K562 (cell line): ENCODE measurements at regions not wholly inside any gene's neighbourhood (a gene's known extent, or its start where the extent isn't known, plus 50 kb on each side); places are given as distances from the start of the nearest gene placed in this dataset.

Experiments used
- ATAC-seq: fragments of 200-7000 bp; cut with Tn5 transposase; 3 replicates; pipeline ENCODE4 v1.9.1; 2020; ENCODE audit warnings: moderate library complexity
- BruUV-seq: library from RNA; stranded (reverse); fragments of 400-500 nt; replicated peaks from 2 replicates; lab custom pipeline; 2021; lab: Mats Ljungman, UMichigan
- CTCF ChIA-PET: fragments of 300-600 bp; formaldehyde crosslinking; extraction: SDS; loops from one replicate; lab custom pipeline; 2021; ENCODE audit warnings: low intra/inter-chr PET ratio; lab: Yijun Ruan, JAX
- POLR2A ChIA-PET: fragments of 300-600, 350-650 bp; sonication (Branson Sonifier 250); formaldehyde crosslinking; extraction: SDS; loops from one replicate; lab custom pipeline; 2021; ENCODE audit warnings: antibody characterized with exemption, inconsistent platforms; lab: Yijun Ruan, JAX
- DNase-seq, 4 experiments: peaks; one replicate each; pipeline versions ENCODE4 v3.0.0 to v3.0.0-alpha.2; 2011 to 2018; ENCODE audit warnings: low spot score in 3 of 4, mixed read lengths in 3 of 4; ENCODE audit errors: extremely low read depth in 1 of 4
- FAIRE-seq: peaks from 2 replicates; lab custom pipeline; 2011; peaks lifted over from hg19 to GRCh38; lab: Jason Lieb, UNC
- H2AFZ ChIP-seq: 2 replicates; pipeline ENCODE4 v1.6.0; 2011; ENCODE audit warnings: low read depth, low read length, control low read depth, inconsistent platforms
- H3K27ac ChIP-seq: fragments of 200-600 bp; 3 replicates; pipeline ENCODE4 v1.8.0; 2011; ENCODE audit warnings: low read depth, mild to moderate bottlenecking, control low read depth, inconsistent platforms, low read length, moderate library complexity, mixed read lengths; ENCODE audit errors: extremely low read depth
- H3K27me3 ChIP-seq, 2 experiments: fragments of 300-600 bp in 1 of 2; 2 replicates in 1 of 2; 3 replicates in 1 of 2; pipeline versions ENCODE4 v1.6.0 to v1.8.0; 2011; ENCODE audit warnings: inconsistent platforms in 2 of 2, low read length in 2 of 2, mild to moderate bottlenecking in 1 of 2, mixed read lengths in 1 of 2, moderate library complexity in 1 of 2; ENCODE audit not compliant: control insufficient read depth in 2 of 2, insufficient read depth in 2 of 2
- H3K36me3 ChIP-seq: fragments of 300-600 bp; 3 replicates; pipeline ENCODE4 v1.8.0; 2011; ENCODE audit warnings: mild to moderate bottlenecking, low read length, inconsistent platforms; ENCODE audit not compliant: control insufficient read depth, insufficient read depth
- H3K4me1 ChIP-seq, 2 experiments: fragments of 200-600 bp in 1 of 2; replicated peaks in 1 of 2; 2 replicates in 1 of 2; 3 replicates in 1 of 2; pipeline versions ENCODE4 v1.5.1 to v1.8.0; 2011; ENCODE audit warnings: inconsistent platforms in 2 of 2, low read length in 2 of 2, mild to moderate bottlenecking in 1 of 2, mixed read lengths in 1 of 2, moderate library complexity in 1 of 2; ENCODE audit not compliant: control insufficient read depth in 2 of 2, insufficient read depth in 2 of 2
- H3K4me2 ChIP-seq: 2 replicates; pipeline ENCODE4 v1.6.1; 2011; ENCODE audit warnings: low read length, control low read depth, inconsistent platforms, mixed read lengths; ENCODE audit not compliant: insufficient read depth
- H3K4me3 ChIP-seq: fragments of 200-600 bp; sonication (generic), shearing (Covaris generic); 2 replicates; pipeline ENCODE4 v1.5.1; 2016; ENCODE audit warnings: control low read depth, inconsistent platforms
- H3K79me2 ChIP-seq: fragments of 200-600 bp; 3 replicates; pipeline ENCODE4 v1.8.0; 2011; ENCODE audit warnings: low read length, inconsistent platforms; ENCODE audit not compliant: control insufficient read depth, insufficient read depth
- H3K9ac ChIP-seq, 2 experiments: 2 replicates each; pipeline versions ENCODE4 v1.6.0 to v1.6.1; 2011; ENCODE audit warnings: low read depth in 2 of 2, low read length in 2 of 2, control low read depth in 1 of 2, inconsistent platforms in 1 of 2, mild to moderate bottlenecking in 1 of 2, mixed read lengths in 1 of 2; ENCODE audit not compliant: insufficient read depth in 1 of 2
- H3K9me1 ChIP-seq: one replicate; pipeline ENCODE4 v1.6.0; 2011; ENCODE audit warnings: inconsistent platforms, mild to moderate bottlenecking, low read length, moderate library complexity; ENCODE audit not compliant: control insufficient read depth, insufficient read depth
- H3K9me3 ChIP-seq: replicated peaks from 2 replicates; pipeline ENCODE4 v1.5.1; 2011; ENCODE audit warnings: low read depth, low read length, inconsistent platforms; ENCODE audit not compliant: control insufficient read depth, insufficient read depth
- H4K20me1 ChIP-seq: replicated peaks from 2 replicates; pipeline ENCODE4 v1.6.1; 2011; ENCODE audit warnings: low read length, inconsistent platforms, mixed read lengths; ENCODE audit not compliant: control insufficient read depth, insufficient read depth
- CAMTA2 ChIP-seq: fragments of 250-450 bp; sonication (Bioruptor Pico); conservative IDR thresholded peaks from 2 replicates; pipeline ENCODE4 v1.5.1; 2022
- E4F1 ChIP-seq: fragments of 250-450 bp; sonication (Bioruptor Pico); IDR thresholded peaks from 2 replicates; pipeline ENCODE4 v1.5.0; 2021; ENCODE audit warnings: mild to moderate bottlenecking, borderline replicate concordance
- GTF2B ChIP-seq: IDR thresholded peaks from 2 replicates; pipeline ENCODE4 v1.6.1; 2011; ENCODE audit not compliant: insufficient read length; ENCODE audit errors: extremely low read depth
- HDAC3 ChIP-seq: fragments of 450-650 bp; IDR thresholded peaks from 2 replicates; pipeline ENCODE4 v1.6.1; 2018; ENCODE audit warnings: borderline replicate concordance, mild to moderate bottlenecking, moderate library complexity; ENCODE audit not compliant: partially characterized antibody
- KDM2B ChIP-seq: fragments of 250-450 bp; sonication (Bioruptor Pico); IDR thresholded peaks from 2 replicates; pipeline ENCODE4 v1.8.0; 2021; ENCODE audit warnings: mild to moderate bottlenecking, moderate library complexity
- LCOR ChIP-seq: sonication (generic); formaldehyde crosslinking; IDR thresholded peaks from 2 replicates; pipeline ENCODE4 v1.8.0; 2022; ENCODE audit warnings: mild to moderate bottlenecking, missing genetic modification reagents
- POLR3A ChIP-seq: IDR thresholded peaks from 2 replicates; pipeline ENCODE4 v1.6.1; 2011; ENCODE audit warnings: borderline replicate concordance, mild to moderate bottlenecking, moderate library complexity; ENCODE audit not compliant: insufficient read length, insufficient read depth; ENCODE audit errors: extremely low read depth
- TCFL5 ChIP-seq: fragments of 250-450 bp; sonication (Bioruptor Pico); conservative IDR thresholded peaks from 2 replicates; pipeline ENCODE4 v1.6.1; 2021; ENCODE audit warnings: mild to moderate bottlenecking, moderate library complexity, matching md5 sums
- ZNF696 ChIP-seq: fragments of 250-450 bp; sonication (Bioruptor Pico); conservative IDR thresholded peaks from 2 replicates; pipeline ENCODE4 v1.4.0; 2020; ENCODE audit warnings: mild to moderate bottlenecking, moderate library complexity
- WGBS: fragments of 100-300 bp; shearing (Covaris generic); methylation state at CpG from one replicate; pipeline ENCODE4 v1.1.6; 2016; ENCODE audit warnings: low coverage, mixed read lengths; ENCODE audit not compliant: insufficient coverage; ENCODE audit errors: missing lambda C conversion rate; 5-methylcytosine and 5-hydroxymethylcytosine counted together
- in situ Hi-C: fragments of 300-500 bp; cut with MboI; formaldehyde crosslinking; loops from 4 replicates; pipeline ENCODE4 v1.15.0; 2018; ENCODE audit warnings: inconsistent platforms, mixed read lengths
- intact Hi-C: fragments of 100-400 bp; cut with micrococcal nuclease; formaldehyde crosslinking; loops from 2 replicates; pipeline ENCODE4 v1.14.2; 2022

- BruUV-seq: no TSS peak
- in situ Hi-C loops: no loop called here
- H3K27me3 ChIP-seq: no peaks in the 10 kb centered on the region
These were observed 428.3 kb upstream of the RAG2 start for GRCh38 chr11:37026326-37026725.

More at GRCh38 chr11:37026326-37026725, 428.3 kb upstream of the RAG2 start:
- no peaks in the 10 kb centered on the region for H3K9me3 ChIP-seq
- no peaks in the 10 kb centered on the region for H4K20me1 ChIP-seq
- no peaks in the 10 kb centered on the region for H3K79me2 ChIP-seq
- intact Hi-C loops: no loop called here
- no peak for FAIRE-seq
- ATAC-seq: no peak
- H3K9ac ChIP-seq: no peak overlapping the region
- DNase-seq: no peak
- H3K36me3 ChIP-seq: no peaks in the 10 kb centered on the region
- H3K4me3 ChIP-seq: no peak overlapping the region
- ChIA-PET POLR2A (interaction anchor here (0.6 kb wide), 1 partner anchor 71 kb away, joined by 3 read pairs; no protein-coding TSS in a partner anchor), CTCF (no interaction called here)
- H2AFZ ChIP-seq: no peak overlapping the region
- no peak overlapping the region for H3K4me2 ChIP-seq
- no peaks in the 10 kb centered on the region for H3K4me1 ChIP-seq
- TF ChIP-seq GTF2B (no peak), HDAC3 (no peak), ZNF696 (no peak), TCFL5 (CRISPR knock-in tag) (no peak), CAMTA2 (CRISPR knock-in tag) (no peak), E4F1 (CRISPR knock-in tag) (no peak), LCOR (CRISPR knock-in tag) (no peak), POLR3A (no peak), KDM2B (CRISPR knock-in tag) (no peak)
- H3K9me1 ChIP-seq: no peaks in the 10 kb centered on the region
- 0% methylated on average over 2 of the region's 3 CpGs for WGBS
- no peak overlapping the region for H3K27ac ChIP-seq
